HG03442 (cell line): ENCODE measurements at regions not wholly inside any gene's neighbourhood (a gene's known extent, or its start where the extent isn't known, plus 50 kb on each side); places are given as distances from the start of the nearest gene placed in this dataset.
"Not testable (repeated sequence)": the region's sequence is repeated elsewhere in the genome, so short reads cannot be mapped to it uniquely, and the experiment has no call there.

ENCODE experiments used
- ATAC-seq: cut with Tn5 transposase; IDR thresholded peaks from one replicate; pipeline ENCODE4 v1.9.1; 2021; ENCODE audit warnings: mild to moderate bottlenecking, moderate library complexity; ENCODE audit not compliant: unreplicated experiment

- ATAC-seq, result no peak
Measured at GRCh38 chrY:21028506-21028905, 272.6 kb downstream of the RPS4Y2 start.

DNA sequence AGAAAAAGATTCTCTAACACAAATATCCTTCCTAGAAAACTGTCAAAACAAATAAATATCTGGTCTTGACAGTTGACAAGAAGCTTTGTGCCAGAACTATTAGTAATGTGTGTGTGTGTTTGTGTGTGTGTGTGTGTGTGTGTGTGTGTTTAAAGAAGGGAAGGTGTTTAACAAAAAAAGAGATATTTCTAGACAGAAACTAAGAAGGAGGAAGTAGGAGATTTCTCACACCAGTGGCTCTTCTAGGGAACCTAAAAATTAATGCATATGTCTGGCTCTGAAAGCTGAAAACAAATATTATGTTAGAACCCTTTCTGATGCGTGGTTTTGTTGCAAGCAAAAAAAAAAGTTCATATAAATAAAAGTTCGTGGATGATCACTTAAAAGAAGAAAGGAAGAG is 277.5 kb downstream of the RPS4Y2 start:
- ATAC-seq, result no peak

DNA sequence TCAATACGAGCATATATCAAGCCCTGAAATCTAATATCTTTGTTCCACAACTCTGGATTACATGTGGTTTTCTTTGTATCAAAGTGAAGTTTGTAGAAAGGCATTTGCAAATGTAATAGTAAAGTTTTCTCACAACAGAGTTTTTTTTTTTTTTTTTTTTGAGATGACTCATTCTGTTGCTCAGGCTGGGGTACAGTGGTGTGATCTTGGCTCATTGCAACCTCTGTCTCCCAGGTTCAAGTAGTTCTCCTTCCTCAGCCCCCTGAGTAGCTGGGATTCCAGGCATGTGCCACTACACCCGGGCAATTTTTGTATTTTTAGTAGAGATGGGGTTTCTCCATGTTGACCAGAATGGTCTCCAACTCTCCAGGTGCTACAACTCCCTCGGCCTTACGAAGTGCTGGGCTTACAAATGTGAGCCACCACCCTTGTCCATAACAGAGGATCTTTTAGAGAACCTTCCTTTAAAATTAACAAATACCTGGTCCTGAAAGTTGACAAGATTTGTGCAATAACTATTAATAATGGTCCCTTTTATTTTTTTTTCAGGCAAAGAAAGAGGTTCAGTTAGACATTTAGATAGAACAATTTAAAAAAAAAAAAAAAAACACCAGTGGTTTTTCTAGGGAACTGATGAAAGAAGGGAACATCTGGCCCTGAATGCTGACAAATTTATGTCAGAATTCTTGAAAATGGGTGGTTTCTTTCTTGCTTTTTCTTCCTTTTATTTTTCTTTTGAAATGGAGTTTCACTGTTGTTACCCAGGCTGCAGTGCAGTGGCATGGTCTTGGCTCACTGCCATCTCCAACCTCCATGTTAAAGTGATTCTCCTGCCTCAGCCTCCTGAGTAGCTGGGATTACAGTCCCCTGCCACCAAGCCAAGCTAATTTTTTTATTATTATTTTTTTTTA is 278.5 kb downstream of the RPS4Y2 start:
- no peak for ATAC-seq

DNA sequence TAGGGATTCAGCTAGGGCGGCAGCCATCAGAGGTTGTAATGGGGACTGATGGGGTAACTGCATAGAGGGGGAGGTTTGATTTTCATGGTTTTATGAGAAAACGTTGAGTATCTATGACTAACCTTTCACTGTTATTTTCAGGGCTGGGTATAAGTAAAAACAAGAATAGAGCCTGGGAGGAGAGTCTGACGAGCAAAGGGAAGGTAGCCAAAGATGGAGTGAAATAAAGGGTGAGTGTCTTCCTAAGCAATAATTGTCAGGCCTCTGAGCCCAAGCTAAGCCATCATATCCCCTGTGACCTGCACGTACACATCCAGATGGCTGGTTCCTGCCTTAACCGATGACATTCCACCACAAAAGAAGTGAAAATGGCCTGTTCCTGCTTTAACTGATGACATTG is 281.5 kb downstream of the RPS4Y2 start:
- ATAC-seq, result not testable (repeated sequence)

- no peak for ATAC-seq
Measured at GRCh38 chrY:21039811-21040210, 283.9 kb downstream of the RPS4Y2 start.

GRCh38 chrY:21040711-21041110 is 284.8 kb downstream of the RPS4Y2 start:
- ATAC-seq, result not testable (repeated sequence)

DNA sequence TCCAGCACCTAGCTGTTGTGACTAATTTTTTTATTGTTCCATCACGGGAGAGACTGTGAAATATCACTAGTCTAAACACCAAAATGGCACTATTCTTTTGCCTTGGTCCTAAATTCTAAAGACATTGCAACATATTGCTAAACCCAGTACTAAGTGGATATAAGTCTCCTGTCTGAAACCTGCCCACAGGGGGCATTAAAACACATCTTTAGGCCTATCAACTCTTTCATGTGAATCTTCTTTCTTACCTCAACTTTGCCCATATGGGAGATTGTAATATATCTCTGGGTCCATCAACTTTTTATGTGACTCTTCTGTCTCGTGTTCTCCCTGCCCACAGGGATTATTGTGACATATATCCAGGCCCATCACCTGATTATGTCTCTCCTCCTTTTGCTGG is 317.2 kb downstream of the RPS4Y2 start:
- ATAC-seq, result no peak

- no peak for ATAC-seq
Measured at GRCh38 chrY:21073641-21074260, 317.8 kb downstream of the RPS4Y2 start.

- ATAC-seq, result no peak
Measured at GRCh38 chrY:21075658-21076057, 319.8 kb downstream of the RPS4Y2 start.

DNA sequence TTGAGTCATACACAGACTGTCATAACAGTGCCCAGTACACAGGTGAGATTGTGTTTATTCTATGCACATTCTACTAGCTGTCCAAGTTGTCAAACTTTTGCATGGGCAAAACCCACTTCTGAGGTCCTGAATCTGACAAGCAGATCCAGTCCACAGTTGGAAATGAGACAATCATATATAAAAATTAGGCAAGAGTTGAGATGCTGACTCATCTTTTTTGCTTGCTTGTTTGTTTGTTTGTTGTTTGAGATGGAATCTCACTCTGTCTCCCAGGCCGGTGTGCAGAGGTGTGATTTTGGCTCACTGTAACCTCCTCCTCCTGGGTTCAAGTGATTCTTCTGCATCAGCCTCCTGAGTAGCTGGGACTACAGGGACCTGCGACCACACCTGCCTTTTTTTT is 323.8 kb downstream of the RPS4Y2 start:
- ATAC-seq, result no peak

- no peak for ATAC-seq
Measured at GRCh38 chrY:21081640-21082611, 326.0 kb downstream of the RPS4Y2 start.

- ATAC-seq, result no peak
Measured at GRCh38 chrY:21082639-21083038, 326.7 kb downstream of the RPS4Y2 start.

GRCh38 chrY:21091909-21092308 is 336.0 kb downstream of the RPS4Y2 start:
- no peak for ATAC-seq

- ATAC-seq, result no peak
Measured at GRCh38 chrY:21102507-21102906, 346.6 kb downstream of the RPS4Y2 start.

GRCh38 chrY:21103885-21104284 is 348.0 kb downstream of the RPS4Y2 start:
- peak; percentile 55 for ATAC-seq

- no peak for ATAC-seq
Measured at GRCh38 chrY:21105529-21105928, 349.6 kb downstream of the RPS4Y2 start.

DNA sequence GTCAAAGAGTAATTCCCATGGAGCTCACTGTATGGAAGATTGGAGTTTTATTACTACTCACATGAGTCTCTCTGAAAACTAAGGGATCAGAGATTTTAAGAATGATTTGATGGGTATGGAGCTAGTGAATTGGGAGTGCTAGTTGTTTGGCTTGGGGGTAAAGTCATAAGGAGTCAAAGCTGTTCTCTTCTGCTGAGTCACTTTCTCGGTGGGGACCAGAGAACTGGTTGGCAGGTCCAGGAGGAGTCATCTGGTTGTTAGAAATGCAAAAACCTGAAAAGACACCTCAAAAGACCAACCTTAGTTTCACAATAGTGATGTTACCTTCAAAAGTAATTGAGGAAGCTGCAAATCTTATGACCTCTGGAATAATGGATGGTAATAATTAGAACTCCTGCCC is 355.4 kb downstream of the RPS4Y2 start:
- no peak for ATAC-seq

DNA sequence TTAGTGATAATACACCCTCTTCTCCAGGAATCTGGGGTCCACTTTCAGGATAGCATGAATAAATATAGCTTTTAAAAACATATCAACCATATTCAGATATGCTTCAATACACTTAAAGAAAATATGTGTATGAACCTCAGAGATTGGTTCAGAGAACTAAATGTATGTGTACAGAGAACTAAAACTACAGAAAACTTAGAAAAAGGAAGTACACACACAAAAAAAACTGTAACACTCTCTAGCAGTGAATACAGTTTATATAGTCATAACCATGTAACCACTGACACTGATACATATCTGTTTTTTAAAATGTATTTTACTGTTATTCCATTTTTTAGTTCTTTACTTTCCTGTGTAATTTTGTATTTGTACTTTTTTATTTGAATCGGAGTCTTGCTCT is 365.2 kb downstream of the RPS4Y2 start:
- no peak for ATAC-seq

GRCh38 chrY:21135591-21135990 is 375.5 kb upstream of the RBMY1B start:
- ATAC-seq, result no peak

DNA sequence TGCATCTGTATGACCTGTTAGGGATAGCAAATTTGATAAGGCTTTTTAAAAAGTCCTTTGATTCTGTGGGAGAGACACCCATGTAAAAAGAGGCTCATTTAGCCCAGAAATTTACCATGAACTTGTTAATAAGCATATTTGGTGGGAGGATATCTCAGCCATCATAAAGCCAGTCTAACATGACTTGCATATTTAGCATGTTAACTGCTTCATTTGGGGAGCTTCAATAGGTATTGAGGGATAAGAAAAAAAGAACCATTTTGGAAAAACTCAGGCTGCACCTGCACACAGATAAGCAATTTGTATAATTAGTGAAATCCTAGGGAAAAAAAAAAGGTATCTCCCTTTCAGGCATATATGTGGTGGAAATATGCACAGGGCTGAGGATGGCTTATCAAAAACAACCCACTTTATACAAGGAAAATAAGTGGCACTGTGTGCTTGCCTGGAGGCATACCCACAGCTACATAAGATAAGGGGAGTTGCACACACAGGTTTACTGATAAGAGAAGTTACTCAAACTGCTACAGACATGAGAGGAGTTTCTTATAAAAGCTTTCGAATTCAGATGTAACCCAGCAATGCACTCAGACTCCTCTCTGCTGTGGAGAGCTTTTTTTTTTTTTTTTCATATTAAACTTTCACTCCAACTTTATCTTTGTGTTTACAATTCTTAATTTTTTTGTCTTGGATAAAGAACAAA is 372.9 kb upstream of the RBMY1B start:
- ATAC-seq, result no peak

GRCh38 chrY:21146331-21146730 is 364.8 kb upstream of the RBMY1B start:
- ATAC-seq, result no peak
